A673 (cell line): ENCODE measurements at regions not wholly inside any gene's neighbourhood (a gene's known extent, or its start where the extent isn't known, plus 50 kb on each side); places are given as distances from the start of the nearest gene placed in this dataset.

Experiments used
- EZH2 ChIP-seq: fragments of 200-600 bp; sonication (generic); IDR thresholded peaks from 2 replicates; pipeline ENCODE4 v1.6.1; 2017; ENCODE audit warnings: borderline replicate concordance, low read depth, mild to moderate bottlenecking, mixed read lengths, antibody characterized with exemption, low read length; ENCODE audit not compliant: poor library complexity, severe bottlenecking
- TF ChIP-seq, protein P1 (sequence below): fragments of 300-800, 200-600 bp; sonication (generic); conservative IDR thresholded peaks from 2 replicates; pipeline ENCODE4 v1.5.1; 2017; ENCODE audit warnings: low read depth, mild to moderate bottlenecking, antibody characterized with exemption, low read length, moderate library complexity, mixed read lengths

DNA sequence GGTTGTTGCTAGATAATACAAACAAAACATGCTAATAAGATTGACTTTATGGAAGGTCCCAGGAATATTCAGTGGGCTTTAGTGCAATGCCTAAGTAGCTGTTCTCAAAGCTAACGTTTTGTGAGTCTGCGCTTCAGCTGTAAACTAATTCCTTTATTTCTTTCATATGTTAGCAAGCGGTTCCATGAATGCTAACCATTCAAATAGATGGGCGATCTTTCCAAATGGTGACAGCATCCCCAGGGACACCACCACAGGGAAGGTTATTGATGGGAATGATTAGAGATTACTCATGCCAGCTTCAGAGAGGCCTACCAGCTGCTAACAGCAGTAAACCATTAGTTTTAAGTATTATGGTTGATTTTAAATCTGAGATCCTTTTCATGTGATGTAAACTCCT is 405.7 kb upstream of the MCTP2 start:
- no peak for TF ChIP-seq EZH2
- TF ChIP-seq, protein P1, sequence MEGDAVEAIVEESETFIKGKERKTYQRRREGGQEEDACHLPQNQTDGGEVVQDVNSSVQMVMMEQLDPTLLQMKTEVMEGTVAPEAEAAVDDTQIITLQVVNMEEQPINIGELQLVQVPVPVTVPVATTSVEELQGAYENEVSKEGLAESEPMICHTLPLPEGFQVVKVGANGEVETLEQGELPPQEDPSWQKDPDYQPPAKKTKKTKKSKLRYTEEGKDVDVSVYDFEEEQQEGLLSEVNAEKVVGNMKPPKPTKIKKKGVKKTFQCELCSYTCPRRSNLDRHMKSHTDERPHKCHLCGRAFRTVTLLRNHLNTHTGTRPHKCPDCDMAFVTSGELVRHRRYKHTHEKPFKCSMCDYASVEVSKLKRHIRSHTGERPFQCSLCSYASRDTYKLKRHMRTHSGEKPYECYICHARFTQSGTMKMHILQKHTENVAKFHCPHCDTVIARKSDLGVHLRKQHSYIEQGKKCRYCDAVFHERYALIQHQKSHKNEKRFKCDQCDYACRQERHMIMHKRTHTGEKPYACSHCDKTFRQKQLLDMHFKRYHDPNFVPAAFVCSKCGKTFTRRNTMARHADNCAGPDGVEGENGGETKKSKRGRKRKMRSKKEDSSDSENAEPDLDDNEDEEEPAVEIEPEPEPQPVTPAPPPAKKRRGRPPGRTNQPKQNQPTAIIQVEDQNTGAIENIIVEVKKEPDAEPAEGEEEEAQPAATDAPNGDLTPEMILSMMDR: no peak
